Mucosa of descending colon (tissue), 3 donors: ENCODE measurements at regions not wholly inside any gene's neighbourhood (a gene's known extent, or its start where the extent isn't known, plus 50 kb on each side); places are given as distances from the start of the nearest gene placed in this dataset. TPM values are rescaled to one million over a fixed set of nuclear protein-coding genes. Genes with fewer than 3 reads are reported as not detected.

Experiments
- ATAC-seq: fragments of 200-7000 bp; cut with Tn5 transposase; one replicate; pipeline ENCODE4 v1.9.1; 2020; ENCODE audit warnings: mild to moderate bottlenecking, moderate library complexity
- DNase-seq, 3 donors: peaks; one replicate each; pipeline ENCODE4 v3.0.0-alpha.2; 2020
- H3K36me3 ChIP-seq: fragments of 200-600 bp; one replicate; pipeline ENCODE4 v1.8.0; 2021; ENCODE audit warnings: low read depth, mild to moderate bottlenecking
- H3K4me1 ChIP-seq: fragments of 200-600 bp; one replicate; pipeline ENCODE4 v1.8.0; 2021; ENCODE audit warnings: low read depth, mild to moderate bottlenecking
- H3K4me3 ChIP-seq: fragments of 200-600 bp; one replicate; pipeline ENCODE4 v1.8.0; 2021; ENCODE audit warnings: mild to moderate bottlenecking
- H3K9me3 ChIP-seq: fragments of 200-600 bp; one replicate; pipeline ENCODE4 v1.8.0; 2021; ENCODE audit warnings: mild to moderate bottlenecking
- intact Hi-C, 2 donors: fragments of 100-400 bp; cut with DNase I in 1 of 2; cut with micrococcal nuclease in 1 of 2; formaldehyde crosslinking; loops; one replicate each; pipeline versions ENCODE4 v1.11.0 to v1.11.1; 2022; cut with DNase I, micrococcal nuclease
- microRNA-seq: library from miRNA; unstranded; fragments of <30 nt; microRNA quantifications from one replicate; pipeline ENCODE4, GENCODE V29; 2019
- TF ChIP-seq, protein P1 (sequence below): fragments of 200-600 bp; IDR thresholded peaks from one replicate; pipeline ENCODE4 v1.8.0; 2022; ENCODE audit warnings: antibody characterized with exemption, mild to moderate bottlenecking
- donor health status: DM: no; HTN: no; CAD: no; lungs with moderate emphysema.
- donor health status: DM: no; HTN: no; CAD: no.
- donor health status: DM: no; HTN: yes; CAD: no.

GRCh38 chr10:20350509-20350908, 534.3 kb downstream of the PLXDC2 start:
- ATAC-seq, result no peak
- intact Hi-C loops, result no loop called here

GRCh38 chr10:20343036-20343435, 526.8 kb downstream of the PLXDC2 start:
- no peak for ATAC-seq
- H3K4me1 ChIP-seq, result no peaks in the 10 kb centered on the region
- H3K9me3 ChIP-seq, result no peaks in the 10 kb centered on the region
- TF ChIP-seq, protein P1, sequence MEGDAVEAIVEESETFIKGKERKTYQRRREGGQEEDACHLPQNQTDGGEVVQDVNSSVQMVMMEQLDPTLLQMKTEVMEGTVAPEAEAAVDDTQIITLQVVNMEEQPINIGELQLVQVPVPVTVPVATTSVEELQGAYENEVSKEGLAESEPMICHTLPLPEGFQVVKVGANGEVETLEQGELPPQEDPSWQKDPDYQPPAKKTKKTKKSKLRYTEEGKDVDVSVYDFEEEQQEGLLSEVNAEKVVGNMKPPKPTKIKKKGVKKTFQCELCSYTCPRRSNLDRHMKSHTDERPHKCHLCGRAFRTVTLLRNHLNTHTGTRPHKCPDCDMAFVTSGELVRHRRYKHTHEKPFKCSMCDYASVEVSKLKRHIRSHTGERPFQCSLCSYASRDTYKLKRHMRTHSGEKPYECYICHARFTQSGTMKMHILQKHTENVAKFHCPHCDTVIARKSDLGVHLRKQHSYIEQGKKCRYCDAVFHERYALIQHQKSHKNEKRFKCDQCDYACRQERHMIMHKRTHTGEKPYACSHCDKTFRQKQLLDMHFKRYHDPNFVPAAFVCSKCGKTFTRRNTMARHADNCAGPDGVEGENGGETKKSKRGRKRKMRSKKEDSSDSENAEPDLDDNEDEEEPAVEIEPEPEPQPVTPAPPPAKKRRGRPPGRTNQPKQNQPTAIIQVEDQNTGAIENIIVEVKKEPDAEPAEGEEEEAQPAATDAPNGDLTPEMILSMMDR, result no peak
- no peaks in the 10 kb centered on the region for H3K36me3 ChIP-seq
- no peak for DNase-seq
- no peak overlapping the region for H3K4me3 ChIP-seq
- intact Hi-C loops, result no loop called here

More at GRCh38 chr10:20350509-20350908, 534.3 kb downstream of the PLXDC2 start:
- Histone ChIP-seq H3K9me3 (peaks cover 3% of the 10 kb centered on the region), H3K4me1 (no peaks in the 10 kb centered on the region), H3K4me3 (no peak overlapping the region), H3K36me3 (no peaks in the 10 kb centered on the region)
- TF ChIP-seq, protein P1, result no peak
- DNase-seq, result no peak

Small RNAs in the stretch of these regions (microRNA-seq; reads per million reads assigned to microRNA genes)
- not detected for gene MIR4675
